Stimulated activated CD4-positive, alpha-beta T cell treated with anti-CD3 and anti-CD28 coated beads, Interleukin-4, amount 100 ng/mL, for 1 hour (primary cell): ENCODE measurements at regions not wholly inside any gene's neighbourhood (a gene's known extent, or its start where the extent isn't known, plus 50 kb on each side); places are given as distances from the start of the nearest gene placed in this dataset.

Experiments used
- DNase-seq: peaks from one replicate; pipeline ENCODE4 v3.0.0-alpha.2; 2020

- no peak for DNase-seq
Measured at GRCh38 chr7:67711706-67712105, 715.1 kb downstream of the TYW1 start.

- no peak for DNase-seq
Measured at GRCh38 chr7:67713451-67714056, 716.9 kb downstream of the TYW1 start.

GRCh38 chr7:67716729-67717128, 720.1 kb downstream of the TYW1 start:
- DNase-seq: no peak

- no peak for DNase-seq
Measured at GRCh38 chr7:67723591-67723990, 727.0 kb downstream of the TYW1 start.

GRCh38 chr7:67724435-67724834, 727.8 kb downstream of the TYW1 start:
- DNase-seq: no peak

GRCh38 chr7:67724955-67725354, 728.3 kb downstream of the TYW1 start:
- no peak for DNase-seq

- no peak for DNase-seq
Measured at GRCh38 chr7:67725423-67725822, 728.8 kb downstream of the TYW1 start.

GRCh38 chr7:67729771-67730170, 733.1 kb downstream of the TYW1 start:
- DNase-seq: no peak

- DNase-seq: no peak
Measured at GRCh38 chr7:67731704-67732103, 735.1 kb downstream of the TYW1 start.

GRCh38 chr7:67732898-67733297, 736.3 kb downstream of the TYW1 start:
- DNase-seq: no peak

GRCh38 chr7:67738145-67738544, 741.5 kb downstream of the TYW1 start:
- no peak for DNase-seq

- no peak for DNase-seq
Measured at GRCh38 chr7:67738958-67739357, 742.3 kb downstream of the TYW1 start.

- no peak for DNase-seq
Measured at GRCh38 chr7:67743501-67743900, 746.9 kb downstream of the TYW1 start.

- DNase-seq: no peak
Measured at GRCh38 chr7:67752227-67752626, 755.6 kb downstream of the TYW1 start.

GRCh38 chr7:67753891-67754290, 757.3 kb downstream of the TYW1 start:
- DNase-seq: no peak

- DNase-seq: no peak
Measured at GRCh38 chr7:67754651-67755050, 758.0 kb downstream of the TYW1 start.

GRCh38 chr7:67758551-67758950, 761.9 kb downstream of the TYW1 start:
- DNase-seq: no peak

GRCh38 chr7:67760971-67761370, 764.3 kb downstream of the TYW1 start:
- no peak for DNase-seq

GRCh38 chr7:67762516-67762915, 765.9 kb downstream of the TYW1 start:
- DNase-seq: no peak

GRCh38 chr7:67764289-67764688, 767.7 kb downstream of the TYW1 start:
- DNase-seq: no peak

GRCh38 chr7:67765481-67766175, 769.0 kb downstream of the TYW1 start:
- DNase-seq: no peak

GRCh38 chr7:67766906-67767410, 770.3 kb downstream of the TYW1 start:
- DNase-seq: no peak

- no peak for DNase-seq
Measured at GRCh38 chr7:67771846-67772605, 775.4 kb downstream of the TYW1 start.

- DNase-seq: no peak
Measured at GRCh38 chr7:67773081-67773480, 776.4 kb downstream of the TYW1 start.
